HG02798 (cell line): ENCODE measurements at regions not wholly inside any gene's neighbourhood (a gene's known extent, or its start where the extent isn't known, plus 50 kb on each side); places are given as distances from the start of the nearest gene placed in this dataset.
A peak's percentile ranks its signal among the peaks of the same experiment; 100 is the strongest.
"Not testable (repeated sequence)": the region's sequence is repeated elsewhere in the genome, so short reads cannot be mapped to it uniquely, and the experiment has no call there.

ENCODE experiments used
- ATAC-seq: cut with Tn5 transposase; IDR thresholded peaks from one replicate; pipeline ENCODE4 v1.9.1; 2021; ENCODE audit warnings: mild to moderate bottlenecking; ENCODE audit not compliant: unreplicated experiment, poor library complexity

DNA sequence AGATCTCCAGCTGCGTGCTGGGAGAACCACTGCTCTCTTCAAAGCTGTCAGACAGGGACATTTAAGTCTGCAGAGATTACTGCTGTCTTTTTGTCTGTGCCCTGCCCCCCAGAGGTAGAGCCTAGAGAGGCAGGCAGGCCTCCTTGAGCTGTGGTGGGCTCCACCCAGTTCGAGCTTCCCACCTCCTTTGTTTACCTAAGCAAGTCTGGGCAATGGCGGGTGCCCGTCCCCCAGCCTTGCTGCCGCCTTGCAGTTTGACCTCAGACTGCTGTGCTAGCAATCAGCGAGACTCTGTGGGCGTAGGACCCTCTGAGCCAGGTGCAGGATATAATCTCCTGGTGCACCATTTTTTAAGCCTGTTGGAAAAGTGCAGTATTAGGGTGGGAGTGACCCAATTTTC, 128.6 kb downstream of the ACTR3 start:
- not testable (repeated sequence) for ATAC-seq

DNA sequence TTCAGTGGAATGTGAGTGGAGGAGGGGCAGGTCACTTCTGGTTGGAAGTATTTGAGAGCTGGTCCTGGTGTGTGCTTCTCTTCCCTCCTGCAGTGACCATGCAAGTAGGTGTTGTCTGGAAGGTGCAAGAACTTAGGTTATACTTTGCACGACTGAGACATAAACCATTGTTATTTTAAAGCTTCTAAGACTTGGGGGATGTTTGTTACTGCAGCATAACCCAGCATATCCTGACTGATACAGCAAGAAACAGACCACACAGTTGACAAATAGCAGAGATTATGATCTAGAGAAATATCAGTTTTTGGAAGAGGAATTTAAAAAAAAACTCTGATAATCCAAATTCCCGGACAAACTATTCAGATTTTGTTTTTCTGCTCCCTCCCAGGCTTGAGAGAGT, 130.8 kb downstream of the ACTR3 start:
- ATAC-seq, result no peak

DNA sequence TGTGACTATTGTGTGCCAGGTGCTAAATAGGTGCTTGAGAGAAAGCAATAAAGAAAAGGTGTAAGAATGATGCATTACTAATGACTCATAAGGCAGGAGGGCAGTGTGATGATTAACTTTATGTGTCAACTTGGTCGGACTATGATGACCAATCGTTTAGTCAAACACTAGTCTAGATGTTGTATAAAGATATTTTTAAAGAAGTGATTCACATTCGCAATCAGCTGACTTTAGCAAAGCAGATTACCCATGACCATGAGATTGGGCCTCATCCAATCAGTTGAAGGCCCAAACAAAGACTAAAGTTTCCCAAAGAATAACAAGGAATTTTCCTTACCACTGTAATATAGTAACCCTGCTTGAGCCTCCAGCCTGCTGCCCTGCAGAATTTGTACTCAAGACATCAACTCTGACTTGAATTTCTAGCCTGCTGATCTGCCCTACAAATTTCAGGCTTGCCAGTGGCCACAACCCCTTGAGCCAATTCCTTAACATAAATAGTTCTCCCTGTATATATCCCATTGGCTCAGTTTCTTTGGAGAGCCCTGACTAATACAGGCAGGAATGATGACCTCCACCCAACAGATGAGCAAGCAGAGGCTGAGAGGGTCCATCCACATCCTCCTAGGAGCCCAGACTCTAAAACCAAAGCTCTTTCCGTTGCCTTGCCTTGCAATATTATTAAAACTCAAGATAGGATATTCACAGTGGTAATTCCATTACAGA, 132.6 kb downstream of the ACTR3 start:
- ATAC-seq, result no peak

DNA sequence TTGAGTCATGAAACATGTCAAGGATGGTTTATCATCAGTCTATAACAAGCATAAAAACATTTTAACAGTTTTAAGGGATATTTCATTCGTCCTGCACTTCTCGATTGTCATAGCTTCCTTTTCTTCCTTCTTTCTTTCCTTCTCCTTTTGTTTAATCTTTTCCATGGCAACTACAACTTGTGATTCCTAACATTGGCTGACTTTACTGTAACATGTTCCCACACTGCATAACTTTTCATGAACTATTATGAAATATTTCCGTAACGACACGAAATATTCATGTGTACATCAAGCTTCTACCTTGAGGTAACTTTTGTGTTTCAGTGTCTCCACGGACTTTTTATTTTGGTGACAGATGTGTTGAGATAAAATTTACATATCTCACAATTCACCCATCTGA, 134.4 kb downstream of the ACTR3 start:
- no peak for ATAC-seq

DNA sequence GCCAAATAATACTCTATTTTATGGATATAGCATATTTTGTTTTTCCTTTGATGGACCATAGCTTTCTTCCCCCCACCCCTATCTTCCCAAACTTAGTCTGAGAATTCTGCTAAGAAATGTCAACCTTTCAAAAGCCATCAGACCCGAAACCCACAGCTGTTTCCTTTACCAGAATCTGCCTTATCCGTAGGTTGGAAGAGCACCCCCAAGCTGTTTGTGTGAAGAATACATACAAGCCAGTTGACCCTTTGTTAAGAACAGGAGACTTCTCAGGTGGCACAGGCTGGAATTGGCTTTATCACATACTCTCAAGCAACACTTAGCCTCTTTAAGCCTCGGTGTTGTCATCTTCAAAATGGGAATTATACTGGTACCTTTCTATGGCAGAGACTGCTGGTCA, 135.1 kb downstream of the ACTR3 start:
- no peak for ATAC-seq

DNA sequence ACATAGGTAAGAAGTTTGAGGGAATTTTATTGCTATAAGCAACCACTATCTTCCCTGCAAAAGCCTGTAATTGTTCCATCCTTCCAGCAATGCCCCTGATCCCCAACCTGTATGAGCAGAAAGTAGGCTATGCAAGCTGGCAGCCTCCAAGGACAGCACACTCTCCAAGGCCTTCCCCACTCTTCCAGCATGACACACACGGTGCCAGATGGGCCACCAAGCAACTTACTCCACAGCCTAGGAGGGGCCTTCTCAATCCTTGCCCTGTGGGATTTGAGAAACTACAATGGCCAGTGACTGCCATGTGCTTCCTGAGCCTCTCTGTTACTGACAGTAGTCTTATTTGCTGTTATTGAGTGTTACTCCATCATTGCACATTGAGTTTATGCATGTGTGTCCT, 137.5 kb downstream of the ACTR3 start:
- no peak for ATAC-seq

DNA sequence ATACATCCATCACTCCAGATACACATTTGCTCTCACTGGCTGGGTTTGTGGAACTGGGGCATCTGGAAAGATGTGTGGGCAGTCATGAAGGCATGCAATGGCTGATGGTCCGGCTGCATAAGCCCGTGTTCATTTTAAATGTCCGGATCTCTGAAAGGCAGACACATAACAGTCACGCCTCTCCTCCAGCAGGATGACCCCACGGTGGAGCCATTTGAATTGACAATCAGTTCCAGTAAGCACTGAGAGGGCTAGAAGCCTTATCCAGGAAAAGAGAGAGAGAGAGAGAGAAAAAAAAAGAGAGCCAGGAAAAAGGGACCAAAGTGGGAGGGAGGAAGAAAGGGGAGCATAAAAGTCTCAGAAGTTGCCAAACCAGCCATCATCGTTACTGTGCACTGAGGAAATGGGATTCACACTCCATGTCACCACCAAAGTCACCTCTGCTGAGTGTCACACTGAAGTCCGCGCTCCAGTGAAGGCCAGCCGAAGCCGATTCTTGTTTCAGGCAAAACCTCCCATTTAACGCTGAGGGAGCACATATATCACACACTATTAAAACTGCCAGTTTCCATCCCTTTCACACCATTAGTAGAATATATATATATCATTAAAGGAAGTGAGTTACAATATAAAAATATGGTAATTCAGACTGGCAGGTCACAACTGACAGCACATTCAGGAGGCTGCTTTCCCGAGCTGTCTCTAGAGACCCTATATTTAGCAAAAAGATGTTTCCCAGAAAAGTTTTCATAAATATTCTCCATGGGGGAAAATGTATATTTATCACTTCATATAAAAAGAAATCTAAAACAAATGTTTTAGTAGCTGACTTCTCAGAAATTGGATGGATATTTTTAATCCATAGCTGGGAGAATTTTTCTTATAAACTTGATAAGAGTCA, 142.0 kb downstream of the ACTR3 start:
- no peak for ATAC-seq

DNA sequence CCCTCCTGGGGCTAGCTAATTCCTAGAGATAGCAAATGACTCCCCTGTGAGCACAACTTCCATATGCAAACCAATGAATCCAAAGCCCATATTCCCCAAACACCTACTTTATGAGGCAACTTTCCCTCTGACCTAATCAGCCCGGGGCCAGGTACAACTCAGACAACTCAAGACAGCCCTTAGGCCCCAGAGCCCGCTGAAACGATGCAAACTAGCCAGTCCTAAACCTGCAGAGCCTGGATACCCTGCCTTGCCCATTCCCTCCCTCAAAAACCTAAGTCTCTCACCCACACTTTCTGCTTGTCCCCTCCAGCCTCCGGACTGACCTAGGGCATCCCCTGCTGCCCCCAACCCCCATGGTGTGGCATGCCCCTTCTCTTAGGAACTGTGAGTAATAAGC, 142.8 kb downstream of the ACTR3 start:
- ATAC-seq, result no peak

DNA sequence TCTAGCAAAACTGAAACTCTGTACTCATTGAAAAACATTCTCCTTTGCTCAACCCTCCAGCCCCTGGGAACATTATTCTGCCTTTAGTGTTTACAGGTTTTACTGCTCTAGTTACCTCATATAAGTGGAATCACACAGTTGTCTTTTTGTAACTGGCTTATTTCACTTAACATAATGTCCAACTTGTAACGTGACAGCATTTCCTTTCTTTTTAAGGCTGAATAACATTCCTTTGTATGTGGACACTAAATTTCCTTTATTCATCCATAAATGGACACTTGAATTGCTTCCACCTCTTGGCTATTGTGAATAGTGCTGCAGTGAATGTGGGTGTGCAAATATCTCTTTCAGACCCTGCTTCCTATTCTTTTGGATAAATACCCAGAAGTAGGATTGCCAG, 144.9 kb downstream of the ACTR3 start:
- ATAC-seq, result no peak

DNA sequence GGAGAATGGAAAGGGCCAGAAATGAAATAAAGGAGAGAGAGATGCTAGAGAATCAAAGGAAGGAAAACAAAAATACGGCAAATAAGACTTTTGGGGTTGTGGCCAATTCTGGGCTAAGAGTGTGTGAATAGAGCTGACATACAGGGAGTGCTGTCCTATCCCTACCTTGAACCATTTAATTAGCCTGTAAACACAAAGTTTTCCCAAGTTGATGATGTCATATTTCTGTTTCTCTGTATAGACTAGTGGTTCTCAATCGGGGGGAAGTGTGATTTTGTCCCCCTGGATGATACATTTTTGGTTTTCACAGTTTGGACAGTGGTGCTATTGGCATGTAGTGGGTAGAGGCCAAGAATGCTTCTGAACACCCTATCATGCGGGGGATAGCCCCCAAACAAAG, 148.8 kb downstream of the ACTR3 start:
- ATAC-seq, result no peak

DNA sequence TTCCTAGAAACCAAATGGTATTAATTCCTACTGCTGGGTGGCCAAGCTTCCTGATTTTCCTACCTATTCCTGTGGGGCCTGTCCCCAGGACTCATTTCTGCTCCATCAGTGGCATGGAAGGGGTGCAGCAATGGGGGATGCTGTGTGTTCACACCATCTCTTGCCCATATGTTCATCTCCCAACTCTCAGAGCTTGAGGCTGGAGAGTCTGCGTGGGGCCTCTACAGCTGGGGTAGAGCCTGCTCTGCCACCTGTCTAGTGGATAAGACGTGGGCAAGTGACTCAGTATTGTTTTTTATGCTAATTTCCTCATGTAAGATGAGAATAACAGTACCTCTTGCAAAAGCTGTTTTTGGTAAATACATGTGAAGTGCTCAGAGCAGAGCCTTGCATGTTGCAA, 149.8 kb downstream of the ACTR3 start:
- ATAC-seq, result no peak

DNA sequence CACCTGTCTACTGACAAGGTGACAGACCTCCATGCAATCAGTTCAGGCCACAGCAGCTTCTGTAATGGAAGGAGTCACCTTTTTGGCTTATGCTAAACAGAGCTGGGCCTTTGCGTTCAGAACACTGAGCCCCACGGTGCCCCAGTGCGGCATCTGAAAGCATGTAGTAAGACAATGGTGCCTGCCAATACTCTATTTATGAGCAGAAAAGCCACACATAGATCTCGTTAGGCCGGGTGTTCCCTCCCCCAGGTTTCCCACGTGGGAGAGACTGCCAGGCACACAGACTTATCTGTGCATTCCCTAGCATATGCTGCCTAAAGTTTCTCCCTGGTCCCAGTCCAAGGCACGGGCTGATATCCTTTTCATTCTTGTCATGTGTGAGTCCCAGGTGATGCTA, 150.9 kb downstream of the ACTR3 start:
- no peak for ATAC-seq

DNA sequence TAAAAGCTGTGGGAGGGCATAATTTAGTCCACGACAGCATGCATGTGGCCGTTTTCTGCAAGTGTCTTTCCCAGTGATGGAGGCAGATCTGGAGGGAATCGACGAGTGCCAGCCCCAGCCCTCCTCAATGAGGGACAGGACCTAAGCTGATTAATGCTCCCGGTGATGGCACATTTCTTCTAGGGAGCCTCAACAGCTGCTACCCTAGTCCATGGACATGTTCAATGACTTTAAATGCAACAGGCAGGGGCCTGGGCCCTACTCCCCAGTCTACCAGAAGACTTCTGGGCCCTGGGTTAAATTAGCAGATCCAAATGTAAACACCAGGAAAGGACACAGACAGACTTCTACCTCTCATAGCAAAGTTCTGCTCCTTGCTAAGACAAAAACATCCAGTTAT, 155.1 kb downstream of the ACTR3 start:
- ATAC-seq, result no peak

DNA sequence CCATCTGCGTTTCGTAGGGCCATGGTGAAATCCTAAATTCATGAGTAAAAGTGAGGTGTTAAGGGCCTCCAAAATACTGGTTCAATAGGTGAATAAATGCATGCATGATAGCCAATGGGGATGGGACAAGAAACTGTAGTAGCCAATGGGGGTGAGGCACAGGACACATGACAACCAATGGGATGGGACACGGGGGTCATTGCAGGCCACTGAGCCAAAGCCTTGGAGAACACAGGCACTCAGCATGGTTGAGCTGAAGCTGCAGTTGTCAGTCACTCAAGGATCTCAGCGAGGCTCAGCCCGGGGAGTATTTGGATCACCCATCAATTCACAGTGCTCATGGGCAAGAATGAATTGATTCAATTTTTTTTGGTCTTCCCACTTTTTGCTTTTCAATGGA, 156.5 kb downstream of the ACTR3 start:
- no peak for ATAC-seq

DNA sequence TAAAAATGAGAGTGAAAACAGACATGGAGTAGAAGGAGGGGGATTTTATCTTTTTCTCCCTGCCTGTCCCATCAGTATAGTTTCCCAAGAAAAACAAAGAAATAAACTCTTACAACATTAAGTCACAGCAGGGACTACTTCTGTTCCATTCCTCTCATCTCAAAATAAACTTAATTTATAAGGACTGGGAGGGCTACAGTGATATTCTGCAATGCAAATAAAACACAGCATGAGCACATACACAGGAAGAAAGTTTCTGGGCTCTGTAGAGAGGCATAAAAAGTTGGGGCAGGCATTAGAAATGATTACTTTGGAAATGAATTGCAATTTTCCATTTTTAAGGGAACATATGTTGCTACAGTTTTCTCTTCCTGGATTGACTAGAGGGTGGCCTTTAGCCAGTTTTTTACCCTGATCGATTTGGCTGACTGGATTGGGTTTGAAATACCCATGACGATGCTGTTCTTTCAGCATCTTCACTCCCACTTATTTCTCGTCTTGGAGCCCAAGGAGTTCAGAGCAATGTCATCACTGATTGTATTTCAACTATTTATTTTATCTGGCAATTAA, 157.1 kb downstream of the ACTR3 start:
- no peak for ATAC-seq

DNA sequence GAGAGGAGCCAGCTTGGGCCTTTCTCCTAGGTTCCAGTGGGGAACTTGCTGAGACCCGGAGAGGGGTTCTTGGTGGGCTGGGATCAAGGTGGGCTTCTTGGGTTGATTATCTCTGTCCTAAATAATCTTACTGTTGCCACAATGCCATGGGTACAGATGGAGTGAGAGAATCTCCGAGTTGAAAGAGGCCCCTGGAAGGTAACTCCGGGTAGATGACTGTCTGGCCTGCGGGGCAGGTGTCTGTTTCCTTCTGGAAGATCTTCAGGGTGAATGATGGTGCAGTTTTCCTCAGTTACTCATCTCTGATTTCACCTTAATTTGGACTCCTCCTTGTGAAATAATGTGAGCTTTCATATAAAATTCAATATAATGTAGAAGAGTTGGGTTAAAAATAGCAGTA, 159.4 kb downstream of the ACTR3 start:
- ATAC-seq, result no peak

DNA sequence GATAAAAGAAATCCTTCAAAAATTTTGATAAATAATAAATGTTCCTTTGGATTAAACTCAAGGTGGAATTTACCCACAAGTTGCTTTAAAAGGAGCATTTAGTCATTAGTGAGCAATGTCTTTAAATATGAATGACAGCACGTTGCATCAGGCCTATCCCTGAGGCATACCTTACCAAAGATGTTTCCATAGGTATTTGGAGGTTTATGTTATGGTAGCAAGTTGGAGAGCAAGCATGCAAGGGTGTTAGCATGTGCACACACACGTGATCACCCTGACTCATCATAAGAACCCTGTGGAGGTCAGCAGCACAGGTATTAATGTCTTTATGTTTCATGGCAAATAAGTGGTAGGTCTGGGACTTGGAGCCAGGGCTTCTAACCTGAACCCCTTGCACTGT, 159.9 kb downstream of the ACTR3 start:
- no peak for ATAC-seq

DNA sequence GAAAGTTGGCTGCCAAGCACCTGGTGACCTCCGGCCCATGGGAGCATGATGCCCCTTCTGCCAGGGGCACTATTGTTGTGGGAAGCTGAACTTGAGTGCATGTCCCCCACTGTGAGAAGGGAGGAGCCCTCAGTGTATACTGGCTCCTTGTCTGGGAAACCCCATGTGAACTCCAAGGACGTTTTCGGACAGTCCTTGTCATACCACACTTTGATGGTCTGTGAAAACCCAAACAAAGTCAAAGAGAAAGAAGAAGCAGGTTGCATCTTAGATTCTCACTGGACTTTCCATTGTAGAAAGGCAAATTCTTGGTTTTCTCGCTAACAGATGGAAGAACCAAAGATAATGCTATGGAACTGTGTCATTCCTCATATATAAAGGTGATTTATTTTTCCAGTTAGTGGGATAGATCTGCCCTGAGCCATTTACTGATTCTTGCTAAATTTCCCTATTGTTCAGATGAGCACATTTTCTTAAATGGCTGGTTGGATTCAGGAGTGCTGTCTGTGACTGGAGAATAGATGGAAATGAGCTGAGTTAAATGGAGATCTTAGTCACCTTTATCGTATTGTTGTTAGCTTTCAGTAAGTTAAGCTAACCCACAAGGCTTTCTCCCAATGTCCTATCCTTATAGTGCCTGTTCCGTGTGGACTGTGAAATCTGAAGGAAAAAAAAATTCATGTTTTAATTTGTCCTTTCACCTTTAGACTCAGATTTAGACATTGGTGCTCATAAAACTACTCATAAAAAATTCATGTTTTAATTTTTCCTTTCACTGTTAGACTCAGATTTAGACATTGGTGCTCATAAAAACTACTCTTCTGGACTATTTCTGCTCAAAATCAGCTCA, 166.6 kb downstream of the ACTR3 start:
- ATAC-seq, result peak; percentile 77

DNA sequence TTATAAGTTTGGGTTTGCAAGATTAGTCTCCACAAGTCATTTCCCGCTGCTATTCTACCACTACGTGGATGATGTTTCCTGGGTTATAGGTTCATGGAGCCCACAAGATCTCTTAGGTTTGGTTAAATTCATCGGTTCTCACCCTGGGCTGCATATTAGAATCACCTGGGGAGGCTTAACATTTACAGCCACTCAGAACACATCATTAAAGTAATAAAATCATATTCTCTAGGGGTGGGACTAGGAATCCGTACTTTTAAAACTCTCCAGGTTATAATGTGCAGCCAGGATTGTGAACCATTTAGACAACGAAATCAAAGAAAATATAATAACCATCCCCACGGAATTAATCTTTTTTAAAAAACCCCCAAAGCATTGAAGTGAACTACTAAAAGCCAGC, 167.7 kb downstream of the ACTR3 start:
- ATAC-seq, result no peak

DNA sequence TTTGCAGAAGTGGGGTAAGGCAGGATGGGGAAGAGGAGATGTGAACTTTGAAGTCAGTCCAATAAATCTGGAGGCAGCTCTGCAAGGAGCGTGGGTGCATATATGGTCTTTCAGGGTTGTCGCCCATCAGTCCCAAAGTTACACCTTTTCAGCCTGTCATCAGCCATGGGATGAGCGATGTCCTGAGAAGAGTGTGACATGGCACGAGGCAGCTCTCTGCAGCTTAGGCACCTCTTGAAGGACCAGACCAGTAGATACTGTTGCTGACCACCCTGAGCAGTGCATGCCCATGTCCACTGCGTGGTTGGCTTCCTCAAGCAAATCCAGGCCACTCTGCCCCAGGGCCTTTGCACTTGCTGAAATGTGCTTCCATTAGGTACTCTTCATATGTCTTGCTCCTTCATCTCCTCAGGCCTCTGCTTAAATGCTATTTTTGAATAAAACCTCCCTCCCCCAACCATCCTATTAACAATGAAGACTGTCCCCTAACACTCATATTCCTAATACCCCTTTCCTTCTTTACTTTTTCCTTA, 171.7 kb downstream of the ACTR3 start:
- no peak for ATAC-seq
